ENCODE measurements at regions not wholly inside any gene's neighbourhood (a gene's known extent, or its start where the extent isn't known, plus 50 kb on each side); places are given as distances from the start of the nearest gene placed in this dataset.

DNA sequence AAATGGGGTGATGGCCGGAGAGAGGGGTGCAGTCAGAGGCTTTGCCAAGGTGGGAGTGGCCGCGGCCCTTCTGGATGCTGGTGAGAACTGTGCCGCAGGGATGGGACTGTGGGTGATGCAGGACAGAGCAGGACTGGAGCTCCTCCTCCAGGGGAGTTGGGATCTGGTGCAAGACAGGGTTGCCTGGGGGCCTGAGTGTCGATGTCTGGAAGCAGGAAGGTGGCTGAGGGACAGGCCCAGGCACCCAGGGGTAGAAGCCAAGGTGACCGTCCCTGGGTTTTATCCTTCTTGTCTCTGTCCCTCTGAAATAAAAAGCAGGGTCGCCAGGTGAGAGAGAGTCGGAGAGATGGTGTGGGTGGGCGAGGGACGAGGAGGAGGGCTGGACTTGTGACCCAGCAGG is 89.1 kb upstream of the IER5L start:
- peaks cover 43% of the 10 kb centered on the region for H3K4me1 ChIP-seq (ENCODE audit: low read depth, poor library complexity, severe bottlenecking)
- no peak overlapping the region for H3K27ac ChIP-seq
- H3K4me3 ChIP-seq (IDR thresholded peaks at IDR 0.05; ENCODE audit: insufficient read depth, low read depth, low read length) = no peak overlapping the region
- H4K20me1 ChIP-seq (ENCODE audit: insufficient read depth) = no peaks in the 10 kb centered on the region
- no peaks in the 10 kb centered on the region for H3K36me3 ChIP-seq (ENCODE audit: insufficient read depth)
- H3K4me2 ChIP-seq = no peak overlapping the region
- H3K27me3 ChIP-seq (ENCODE audit: insufficient read depth, low read depth) = no peaks in the 10 kb centered on the region
- no peak overlapping the region for H3K9ac ChIP-seq
- TF ChIP-seq, protein P1, sequence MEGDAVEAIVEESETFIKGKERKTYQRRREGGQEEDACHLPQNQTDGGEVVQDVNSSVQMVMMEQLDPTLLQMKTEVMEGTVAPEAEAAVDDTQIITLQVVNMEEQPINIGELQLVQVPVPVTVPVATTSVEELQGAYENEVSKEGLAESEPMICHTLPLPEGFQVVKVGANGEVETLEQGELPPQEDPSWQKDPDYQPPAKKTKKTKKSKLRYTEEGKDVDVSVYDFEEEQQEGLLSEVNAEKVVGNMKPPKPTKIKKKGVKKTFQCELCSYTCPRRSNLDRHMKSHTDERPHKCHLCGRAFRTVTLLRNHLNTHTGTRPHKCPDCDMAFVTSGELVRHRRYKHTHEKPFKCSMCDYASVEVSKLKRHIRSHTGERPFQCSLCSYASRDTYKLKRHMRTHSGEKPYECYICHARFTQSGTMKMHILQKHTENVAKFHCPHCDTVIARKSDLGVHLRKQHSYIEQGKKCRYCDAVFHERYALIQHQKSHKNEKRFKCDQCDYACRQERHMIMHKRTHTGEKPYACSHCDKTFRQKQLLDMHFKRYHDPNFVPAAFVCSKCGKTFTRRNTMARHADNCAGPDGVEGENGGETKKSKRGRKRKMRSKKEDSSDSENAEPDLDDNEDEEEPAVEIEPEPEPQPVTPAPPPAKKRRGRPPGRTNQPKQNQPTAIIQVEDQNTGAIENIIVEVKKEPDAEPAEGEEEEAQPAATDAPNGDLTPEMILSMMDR (conservative IDR thresholded peaks at IDR 0.05; ENCODE audit: low read depth, low read length) = no peak
- no peaks in the 10 kb centered on the region for H3K79me2 ChIP-seq (ENCODE audit: insufficient read depth, low read depth)
- H2AFZ ChIP-seq (ENCODE audit: low read depth) = no peak overlapping the region

DNA sequence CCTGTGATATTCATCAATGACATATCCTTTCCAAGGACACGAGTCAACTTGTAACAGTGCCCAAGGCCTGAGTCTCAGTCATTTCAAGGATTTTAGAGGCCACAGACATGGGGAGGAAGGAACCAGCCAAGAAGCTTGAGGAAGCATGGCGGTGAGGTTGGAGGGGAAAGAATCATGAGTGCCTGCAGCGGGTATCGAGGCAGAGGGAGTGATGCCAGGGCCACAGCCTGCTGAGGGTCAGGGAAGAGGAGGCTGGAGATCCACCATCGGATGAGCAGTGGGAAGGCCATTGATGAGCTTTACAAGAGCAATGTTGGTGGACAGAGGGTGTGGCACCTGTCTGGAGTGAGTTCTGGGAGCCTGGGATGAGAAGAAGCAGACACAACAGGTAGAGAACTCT is 88.5 kb upstream of the IER5L start:
- H3K27me3 ChIP-seq (ENCODE audit: insufficient read depth, low read depth) = no peaks in the 10 kb centered on the region
- no peak overlapping the region for H2AFZ ChIP-seq (ENCODE audit: low read depth)
- no peaks in the 10 kb centered on the region for H3K36me3 ChIP-seq (ENCODE audit: insufficient read depth)
- no peak overlapping the region for H3K9ac ChIP-seq
- no peak overlapping the region for H3K4me2 ChIP-seq
- TF ChIP-seq, protein P1 (conservative IDR thresholded peaks at IDR 0.05; ENCODE audit: low read depth, low read length) = no peak
- peaks cover 37% of the 10 kb centered on the region for H3K4me1 ChIP-seq (ENCODE audit: low read depth, poor library complexity, severe bottlenecking)
- no peaks in the 10 kb centered on the region for H4K20me1 ChIP-seq (ENCODE audit: insufficient read depth)
- no peaks in the 10 kb centered on the region for H3K79me2 ChIP-seq (ENCODE audit: insufficient read depth, low read depth)
- no peak overlapping the region for H3K27ac ChIP-seq
- H3K4me3 ChIP-seq (IDR thresholded peaks at IDR 0.05; ENCODE audit: insufficient read depth, low read depth, low read length) = no peak overlapping the region

DNA sequence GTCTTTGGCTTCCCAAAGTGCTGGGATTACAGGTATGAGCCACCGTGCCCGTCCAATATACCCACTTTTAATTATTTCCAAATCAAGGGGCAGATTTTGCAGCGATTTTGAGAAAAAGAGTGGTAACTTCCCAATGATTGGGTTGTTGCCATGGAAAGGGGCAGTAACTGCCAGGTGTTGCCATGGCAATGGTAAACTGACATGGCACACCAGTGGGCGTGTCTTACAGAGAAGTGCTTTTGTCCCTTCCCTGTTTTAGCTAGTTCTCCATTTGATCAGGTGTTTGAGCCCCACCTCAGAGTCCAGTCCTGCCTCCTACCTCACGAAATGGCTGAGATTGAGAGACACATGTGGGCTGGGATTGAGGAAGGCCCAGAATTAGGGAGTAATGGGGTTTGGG is 86.3 kb upstream of the IER5L start:
- Histone ChIP-seq H3K27me3 (ENCODE audit: insufficient read depth, low read depth) (no peaks in the 10 kb centered on the region), H3K4me3 (IDR thresholded peaks at IDR 0.05; ENCODE audit: insufficient read depth, low read depth, low read length) (no peak overlapping the region), H3K36me3 (ENCODE audit: insufficient read depth) (no peaks in the 10 kb centered on the region), H3K27ac (no peak overlapping the region), H3K9ac (no peak overlapping the region), H4K20me1 (ENCODE audit: insufficient read depth) (no peaks in the 10 kb centered on the region), H2AFZ (ENCODE audit: low read depth) (no peak overlapping the region), H3K4me1 (ENCODE audit: low read depth, poor library complexity, severe bottlenecking) (peaks cover 26% of the 10 kb centered on the region), H3K4me2 (no peak overlapping the region), H3K79me2 (ENCODE audit: insufficient read depth, low read depth) (no peaks in the 10 kb centered on the region)
- TF ChIP-seq, protein P1 (conservative IDR thresholded peaks at IDR 0.05; ENCODE audit: low read depth, low read length) = no peak

DNA sequence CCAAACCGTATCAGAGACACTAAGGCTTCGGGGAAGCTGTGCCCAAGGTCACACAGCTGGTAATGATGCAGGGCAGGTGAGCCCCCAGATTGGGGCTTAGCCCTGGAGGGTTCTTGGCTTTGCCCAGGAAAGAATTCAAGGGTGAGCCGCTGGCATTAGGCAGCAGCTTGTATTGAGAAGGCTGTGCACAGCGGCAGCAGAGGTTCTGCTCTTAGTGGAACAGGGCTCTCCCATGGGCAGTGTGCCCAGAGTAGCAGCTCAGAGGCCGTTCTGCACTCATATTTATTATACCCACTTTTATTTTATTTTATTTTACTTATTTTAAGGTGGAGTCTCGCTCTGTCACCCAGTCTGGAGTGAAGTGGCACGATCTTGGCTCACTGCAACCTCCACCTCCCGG is 85.8 kb upstream of the IER5L start:
- no peaks in the 10 kb centered on the region for H3K36me3 ChIP-seq (ENCODE audit: insufficient read depth)
- H3K9ac ChIP-seq = no peak overlapping the region
- H3K4me1 ChIP-seq (ENCODE audit: low read depth, poor library complexity, severe bottlenecking) = peaks cover 26% of the 10 kb centered on the region
- no peaks in the 10 kb centered on the region for H3K27me3 ChIP-seq (ENCODE audit: insufficient read depth, low read depth)
- TF ChIP-seq, protein P1 (conservative IDR thresholded peaks at IDR 0.05; ENCODE audit: low read depth, low read length) = no peak
- no peak overlapping the region for H3K27ac ChIP-seq
- no peak overlapping the region for H3K4me3 ChIP-seq (IDR thresholded peaks at IDR 0.05; ENCODE audit: insufficient read depth, low read depth, low read length)
- H4K20me1 ChIP-seq (ENCODE audit: insufficient read depth) = no peaks in the 10 kb centered on the region
- H3K79me2 ChIP-seq (ENCODE audit: insufficient read depth, low read depth) = no peaks in the 10 kb centered on the region
- no peak overlapping the region for H2AFZ ChIP-seq (ENCODE audit: low read depth)
- no peak overlapping the region for H3K4me2 ChIP-seq
